ENCODE measurements at regions not wholly inside any gene's neighbourhood (a gene's known extent, or its start where the extent isn't known, plus 50 kb on each side); places are given as distances from the start of the nearest gene placed in this dataset.

DNA sequence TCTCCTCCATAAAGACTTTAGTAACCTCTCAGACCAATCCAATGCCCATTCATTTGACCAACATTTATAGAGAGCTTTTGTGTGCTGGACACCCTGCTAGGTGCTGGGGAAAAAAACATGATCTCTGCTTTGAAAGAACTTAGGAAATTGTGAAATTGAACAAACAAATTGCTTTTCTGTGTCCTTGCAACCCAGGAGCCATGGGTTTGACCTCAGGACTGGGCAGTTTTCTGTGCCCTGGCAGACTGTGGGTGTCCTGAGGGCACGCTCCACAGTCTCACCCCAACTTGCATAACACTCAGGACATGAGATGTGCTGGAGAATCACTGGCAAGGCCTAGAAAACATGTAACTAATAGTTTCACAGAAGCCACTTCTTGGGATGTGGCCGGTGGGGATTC, 429.1 kb upstream of the ZMIZ1 start:
- DNase-seq, result no peak

DNA sequence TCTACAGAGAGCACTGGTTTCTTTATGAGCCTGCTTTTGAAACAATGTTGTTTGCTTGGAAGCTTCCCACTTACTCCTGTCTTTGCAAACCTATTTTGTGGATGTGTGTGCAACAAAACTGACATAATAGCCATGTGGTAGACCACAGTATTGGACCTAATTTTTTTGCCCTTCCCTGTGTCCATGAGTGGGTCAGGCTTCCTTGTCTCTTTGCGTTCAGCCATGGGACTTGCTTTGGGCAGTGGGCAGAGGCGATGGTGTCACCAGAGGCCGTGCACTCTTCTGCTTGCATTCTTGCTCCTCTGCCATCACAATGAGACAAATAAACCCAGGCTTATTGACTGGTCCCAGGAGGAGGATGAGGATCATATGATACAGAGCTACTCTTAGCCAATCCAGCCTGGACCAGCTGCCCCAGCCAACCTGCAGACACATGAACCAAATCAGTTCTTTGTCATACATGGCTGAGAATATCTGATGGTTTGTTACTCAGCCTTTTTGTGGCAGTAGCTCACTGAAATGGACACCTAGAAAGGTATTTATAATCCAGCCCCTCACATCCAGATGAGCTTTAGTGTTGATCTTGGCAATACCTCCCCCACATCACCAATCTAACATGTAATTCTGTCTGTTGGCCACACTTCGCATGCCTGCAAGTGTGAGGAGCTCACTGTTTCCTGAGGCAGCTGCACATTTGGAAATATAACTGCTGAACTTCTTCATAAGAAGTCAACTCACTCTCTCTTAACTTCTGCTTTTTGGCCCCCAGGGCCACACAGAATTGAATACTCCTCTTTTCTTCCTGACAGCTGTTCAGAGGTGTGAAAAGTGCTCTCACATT, 427.8 kb upstream of the ZMIZ1 start:
- DNase-seq, result no peak

DNA sequence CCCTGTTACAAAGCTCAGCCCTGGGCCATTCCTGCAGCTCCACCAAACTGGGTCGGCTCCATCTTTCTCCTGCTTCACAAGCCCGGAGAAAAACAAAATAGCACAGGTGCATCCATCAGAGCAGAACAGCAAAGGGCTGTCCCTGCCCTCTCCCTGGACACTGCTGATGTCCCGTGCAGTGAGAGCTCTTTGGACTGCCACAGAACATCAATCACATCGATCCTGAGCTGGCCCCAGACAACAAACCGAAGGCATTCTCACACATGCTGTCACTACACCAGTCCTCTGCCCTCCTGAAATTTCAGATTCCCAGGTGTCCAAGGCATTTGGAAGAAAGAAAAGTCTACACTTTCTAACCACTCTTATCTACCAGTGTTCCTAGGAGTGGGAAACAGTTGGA, 427.1 kb upstream of the ZMIZ1 start:
- DNase-seq, result no peak

DNA sequence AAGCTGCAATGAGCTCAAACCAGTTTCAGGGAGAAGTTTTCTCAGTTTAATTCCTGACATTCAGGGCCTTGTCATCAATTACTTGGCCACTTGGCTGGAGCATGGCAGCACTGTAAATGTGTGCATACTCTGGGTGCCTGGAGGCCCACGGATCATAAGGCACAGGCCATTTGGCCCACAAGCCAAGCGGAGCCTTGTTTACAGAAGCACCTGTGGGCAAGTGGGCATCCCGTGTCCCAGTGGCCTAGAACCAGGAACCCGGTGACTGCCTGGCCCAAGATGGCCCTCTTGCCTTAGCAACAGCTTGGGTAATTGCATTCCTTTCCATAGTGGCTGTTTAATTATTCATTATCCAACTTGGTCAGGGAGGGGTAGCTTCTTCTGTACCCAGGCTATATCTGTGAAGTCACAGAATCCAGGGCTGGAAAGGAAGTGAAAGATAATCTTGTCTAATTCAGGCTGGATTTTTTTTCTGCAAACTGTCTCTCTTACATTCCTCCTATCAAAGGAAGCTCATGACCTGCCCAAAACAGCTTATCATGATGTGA, 426.4 kb upstream of the ZMIZ1 start:
- no peak for DNase-seq

DNA sequence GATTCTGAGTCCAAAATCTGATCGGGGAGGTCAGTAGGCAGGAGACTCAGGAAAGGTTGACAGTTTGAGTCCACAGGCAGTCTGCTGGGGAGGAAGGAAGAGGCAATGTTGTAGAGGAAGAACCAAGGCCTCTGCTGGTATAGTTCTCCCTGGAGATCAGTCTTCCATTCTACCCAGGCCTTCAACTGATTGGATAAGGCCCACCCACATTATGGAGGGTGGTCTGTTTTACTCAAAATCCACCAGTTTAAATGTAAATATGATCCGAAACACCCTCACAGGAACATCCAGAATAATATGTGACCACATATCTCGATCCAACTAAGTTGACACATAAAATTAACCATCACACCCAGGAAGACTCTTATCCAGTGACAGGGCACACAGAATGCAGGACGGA, 425.3 kb upstream of the ZMIZ1 start:
- no peak for DNase-seq

DNA sequence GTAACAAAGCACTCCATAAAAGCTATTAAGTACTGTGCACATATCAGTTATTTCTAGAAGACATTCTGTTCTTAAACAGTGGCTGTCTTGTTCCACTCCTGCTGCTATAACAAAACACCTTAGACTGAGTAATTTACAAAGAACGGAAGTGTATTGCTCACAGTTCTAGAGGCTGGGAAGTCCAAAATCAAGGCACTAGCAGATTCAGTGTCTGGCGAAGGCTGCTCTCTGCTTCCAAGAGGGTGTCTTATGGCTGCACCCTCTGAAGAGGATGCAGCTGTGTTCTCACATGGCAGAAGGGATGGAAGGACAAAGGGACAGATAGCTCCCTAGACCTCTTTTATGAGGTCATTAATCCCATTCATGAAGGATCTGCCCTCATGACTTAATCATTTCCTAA, 424.2 kb upstream of the ZMIZ1 start:
- no peak for DNase-seq

DNA sequence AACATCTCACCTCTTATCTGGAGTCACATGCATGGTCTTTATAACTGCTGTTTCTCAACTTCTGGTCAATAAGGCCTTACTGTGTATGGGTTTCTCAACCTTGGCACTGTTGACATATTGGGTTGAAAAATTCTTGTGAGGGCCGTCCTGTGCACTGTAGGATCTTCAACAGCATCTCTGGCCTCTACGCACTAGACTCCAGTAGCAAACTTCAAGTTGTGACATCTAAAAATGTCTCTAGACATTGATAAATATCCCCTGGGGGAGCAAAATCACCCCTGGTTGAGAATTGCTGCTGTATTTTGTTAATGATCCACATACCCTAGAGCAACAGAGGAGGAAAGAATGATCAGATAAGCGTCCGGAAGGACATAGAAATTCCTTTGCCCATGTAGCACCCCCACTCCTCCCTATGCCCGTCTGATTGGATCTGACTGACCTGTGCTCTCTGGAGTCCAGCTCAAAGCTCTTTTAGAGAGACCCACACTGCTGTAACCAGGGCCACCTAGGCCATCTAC, 423.5 kb upstream of the ZMIZ1 start:
- DNase-seq, result no peak

DNA sequence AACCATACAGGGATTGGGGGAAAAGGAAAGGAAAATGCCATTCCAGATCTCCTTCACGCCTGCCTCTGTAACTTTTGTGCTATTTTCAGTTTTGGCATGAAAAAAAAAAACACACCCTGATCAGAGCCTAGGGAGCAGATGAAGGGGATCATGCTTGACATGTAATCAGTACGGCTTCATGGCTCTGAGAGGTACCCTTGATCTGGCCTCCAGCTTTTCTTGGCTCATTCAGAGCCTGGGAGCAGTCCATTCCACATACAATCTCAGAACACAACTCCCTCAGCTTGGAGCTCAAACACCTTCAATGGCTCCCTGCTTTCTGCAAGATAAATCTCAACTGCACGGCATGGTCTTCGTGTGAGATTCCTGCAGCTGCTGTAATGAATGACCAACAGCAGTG, 422.8 kb upstream of the ZMIZ1 start:
- DNase-seq, result no peak

DNA sequence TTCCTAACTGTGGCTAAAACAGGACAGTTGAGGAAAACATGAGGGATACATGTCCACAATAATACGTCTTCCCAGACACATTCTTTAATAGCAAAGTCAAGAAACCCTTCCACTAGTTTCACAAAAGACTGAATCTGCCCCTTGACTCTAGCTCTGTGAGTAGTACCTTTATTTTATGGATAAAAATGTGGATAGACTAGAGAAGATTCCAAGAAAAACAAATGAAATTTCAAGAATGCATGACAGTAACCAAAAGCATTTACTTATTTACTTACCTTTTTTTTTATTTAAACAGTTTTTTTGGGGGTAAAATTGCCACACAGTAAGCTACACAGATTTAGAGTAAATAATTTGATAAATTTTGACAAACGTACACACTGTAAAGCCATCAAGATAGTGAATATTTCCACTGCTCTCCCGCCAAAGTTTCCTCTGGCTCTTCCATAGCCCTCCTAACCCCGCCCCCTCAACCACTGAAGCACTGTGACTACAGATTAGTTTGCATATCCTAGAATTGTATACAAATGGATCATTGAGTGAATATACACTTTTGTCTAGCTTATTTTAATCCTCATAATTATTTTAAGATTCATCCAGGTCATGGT, 420.4 kb upstream of the ZMIZ1 start:
- DNase-seq, result no peak

DNA sequence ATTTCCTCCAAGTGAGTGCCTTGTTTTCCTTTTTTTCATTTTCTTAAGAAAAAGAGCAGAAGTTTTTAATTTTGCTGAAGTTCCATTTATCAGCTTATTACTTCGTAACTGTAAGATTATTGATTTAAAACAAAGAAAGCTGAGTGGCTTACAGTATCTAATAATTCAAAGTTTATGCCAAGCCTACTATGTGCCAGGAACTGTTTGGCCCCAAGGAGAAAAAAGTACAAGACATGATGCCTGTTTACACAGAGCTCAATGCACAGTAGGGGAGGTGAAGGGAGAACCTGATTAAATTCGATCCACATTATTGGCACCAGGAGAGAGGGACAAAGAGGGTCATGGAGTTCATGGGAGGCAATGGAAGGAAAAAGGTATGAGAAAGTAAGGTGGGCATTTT, 419.3 kb upstream of the ZMIZ1 start:
- DNase-seq, result no peak

DNA sequence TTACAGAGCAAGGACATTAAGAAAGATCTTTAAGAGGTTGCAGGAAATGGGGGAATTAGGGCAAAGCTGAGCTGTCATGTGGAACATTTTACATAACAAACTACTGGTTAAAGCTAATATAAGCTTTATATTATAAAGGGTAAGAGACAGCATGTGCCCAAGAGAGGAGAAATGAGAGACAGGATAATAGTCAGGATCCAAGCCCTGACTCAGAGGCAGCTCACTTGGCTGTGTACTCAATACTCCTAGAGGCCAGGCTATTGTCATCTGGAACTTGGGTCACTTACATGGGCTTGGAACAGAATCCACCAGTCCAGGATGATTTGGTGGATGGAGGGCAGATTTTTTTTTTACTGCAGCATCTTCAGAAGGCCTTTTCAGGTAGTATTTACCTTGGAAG, 418.6 kb upstream of the ZMIZ1 start:
- DNase-seq, result no peak

DNA sequence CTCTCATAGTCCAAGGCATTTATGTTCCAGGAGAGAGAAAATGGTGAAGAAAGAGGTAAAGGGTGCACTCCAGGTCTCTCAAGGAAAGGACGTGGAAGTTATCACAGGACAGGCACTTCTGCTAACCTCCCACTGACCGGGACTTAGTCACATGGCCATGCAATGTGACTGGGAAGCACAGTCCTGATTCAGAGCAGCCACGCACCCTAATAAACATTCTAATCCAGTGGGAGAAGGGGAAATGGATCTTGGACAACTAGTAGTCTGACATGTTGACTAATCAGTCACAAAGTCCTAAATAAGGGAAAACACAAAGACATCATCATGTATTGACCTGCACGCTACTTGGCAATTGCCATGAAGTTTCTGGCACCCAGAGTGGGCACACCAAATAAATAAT, 417.5 kb upstream of the ZMIZ1 start:
- no peak for DNase-seq

DNA sequence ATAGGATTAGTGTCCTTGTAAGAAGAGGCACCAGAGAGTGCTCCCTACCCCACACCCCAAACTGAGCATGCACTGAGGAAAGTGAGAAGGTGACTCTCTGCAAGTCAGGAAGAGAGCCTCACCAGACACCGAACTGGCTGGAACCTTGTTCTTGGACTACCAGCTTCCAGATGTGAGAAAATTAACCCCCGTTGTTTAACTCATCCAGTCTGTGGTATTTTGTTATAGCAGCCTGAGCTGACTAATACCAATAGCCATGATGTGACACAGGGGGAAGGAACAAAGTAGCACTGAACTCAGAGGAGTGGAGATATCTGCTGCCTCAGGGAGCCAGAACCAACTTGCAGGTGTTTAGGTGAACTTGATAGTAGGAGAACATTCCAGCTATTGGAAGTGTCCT, 415.2 kb upstream of the ZMIZ1 start:
- DNase-seq, result no peak

DNA sequence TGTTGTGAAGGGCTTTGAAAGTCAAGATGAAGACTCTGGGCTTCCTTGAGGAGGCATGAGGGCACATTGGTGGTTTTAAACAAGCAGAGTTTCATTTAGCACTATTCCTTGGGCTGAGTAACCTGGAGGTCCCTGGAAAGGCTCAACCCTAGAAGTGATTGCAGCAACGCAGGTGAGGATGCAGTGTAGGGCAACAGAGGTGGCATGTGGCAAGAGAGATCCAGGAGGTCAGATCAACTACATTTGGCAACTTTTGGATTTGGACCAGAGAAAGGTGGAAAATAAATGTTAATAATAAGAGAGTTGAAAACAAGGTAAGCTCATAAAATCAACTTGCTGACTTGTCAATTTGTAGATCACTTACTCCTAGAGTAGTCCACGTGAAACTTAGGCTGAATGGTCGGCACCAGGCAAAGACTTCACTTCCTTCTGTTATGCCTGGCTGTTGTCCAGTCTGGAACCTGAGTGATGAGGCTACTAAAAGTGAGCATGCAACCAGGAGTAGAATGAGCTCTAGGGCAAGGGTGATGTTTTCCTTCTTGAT, 414.6 kb upstream of the ZMIZ1 start:
- no peak for DNase-seq

DNA sequence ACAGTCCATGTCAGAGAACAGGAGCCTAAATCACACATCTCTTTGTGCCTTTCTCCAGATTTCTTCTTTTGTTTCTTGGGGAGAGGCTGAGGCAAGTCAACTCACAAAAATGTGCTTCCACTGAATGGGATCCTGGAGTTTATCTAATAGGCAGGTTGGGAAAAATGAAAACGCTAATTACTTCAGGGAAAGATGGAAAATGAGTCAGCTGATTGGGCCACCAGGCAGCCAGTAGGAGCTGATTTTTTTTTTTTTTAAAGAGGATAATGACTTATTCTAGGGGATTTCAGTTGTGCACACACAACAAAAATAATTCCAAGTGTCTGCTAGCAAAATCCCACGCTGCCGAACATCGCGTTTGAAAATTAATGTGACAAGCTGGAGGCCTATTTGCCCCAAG, 412.8 kb upstream of the ZMIZ1 start:
- DNase-seq, result no peak

DNA sequence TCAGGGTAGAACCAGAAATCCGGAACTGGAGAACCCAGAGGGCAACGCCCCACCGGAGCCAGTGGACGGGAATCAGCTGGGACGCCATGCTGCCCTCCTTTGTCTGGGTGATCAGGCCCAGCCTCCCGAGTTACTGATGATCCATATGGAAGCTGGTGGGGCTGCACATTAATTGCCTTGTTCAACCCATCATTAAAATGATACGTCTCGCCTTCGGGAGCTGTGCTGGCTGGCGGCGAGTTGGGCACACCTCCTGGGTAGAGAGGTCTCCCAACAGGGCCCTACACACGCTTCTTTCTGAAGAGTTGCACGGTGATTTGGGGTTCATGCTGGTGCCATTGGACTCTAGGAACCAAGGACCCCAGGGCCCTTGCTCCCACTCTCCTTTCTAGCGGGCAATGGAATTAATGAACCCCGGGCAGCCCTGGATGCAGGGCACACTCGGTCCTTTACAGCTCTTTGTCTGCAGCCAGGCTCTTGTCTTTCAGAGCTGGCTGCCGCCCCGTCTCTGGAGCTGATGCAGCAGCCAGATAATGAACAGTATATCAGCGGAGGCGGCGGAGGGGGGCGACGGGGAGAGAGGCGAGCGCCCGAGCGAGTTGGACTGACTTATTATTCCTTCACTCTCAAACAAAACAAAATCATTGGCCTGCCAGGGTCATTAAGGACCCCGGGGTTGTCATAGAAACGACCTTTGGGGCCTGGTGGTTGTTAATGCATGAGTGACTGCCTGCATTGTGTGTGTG, 412.2 kb upstream of the ZMIZ1 start:
- no peak for DNase-seq

DNA sequence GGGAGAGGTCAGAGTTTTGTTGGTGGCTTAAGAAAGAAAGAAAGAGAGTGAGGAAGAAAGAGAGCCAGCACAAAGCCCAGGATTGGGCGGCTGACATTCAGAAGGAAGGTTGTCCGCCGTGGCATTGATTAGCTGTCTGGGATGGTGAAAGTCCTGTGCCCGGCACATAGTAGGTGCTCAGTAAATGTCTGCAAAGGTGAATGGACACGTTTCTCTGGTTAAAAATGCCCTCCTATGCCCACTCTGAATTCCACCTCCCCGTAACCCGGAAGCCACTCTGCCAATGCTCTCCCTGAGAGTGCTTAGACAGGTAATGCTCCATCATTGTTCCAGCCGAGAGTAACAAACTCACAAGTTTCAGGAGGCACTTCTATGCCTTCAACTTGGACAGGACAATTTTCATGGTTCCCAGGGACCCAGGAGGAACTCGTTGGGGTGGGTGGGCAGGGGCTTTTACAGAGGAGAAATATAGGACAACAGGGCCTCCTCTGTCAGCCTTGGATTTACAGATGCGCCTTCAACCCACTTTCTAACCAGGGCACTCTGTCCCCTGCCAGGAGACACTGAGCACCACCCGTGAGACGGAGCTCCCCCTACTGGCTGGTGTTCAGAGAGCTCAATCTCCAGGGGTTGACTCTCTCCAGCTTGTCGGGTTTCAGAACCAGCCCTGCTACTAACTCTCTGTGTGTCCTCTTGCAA, 411.5 kb upstream of the ZMIZ1 start:
- DNase-seq, result peak in 1 of 2 experiments; percentile 29

DNA sequence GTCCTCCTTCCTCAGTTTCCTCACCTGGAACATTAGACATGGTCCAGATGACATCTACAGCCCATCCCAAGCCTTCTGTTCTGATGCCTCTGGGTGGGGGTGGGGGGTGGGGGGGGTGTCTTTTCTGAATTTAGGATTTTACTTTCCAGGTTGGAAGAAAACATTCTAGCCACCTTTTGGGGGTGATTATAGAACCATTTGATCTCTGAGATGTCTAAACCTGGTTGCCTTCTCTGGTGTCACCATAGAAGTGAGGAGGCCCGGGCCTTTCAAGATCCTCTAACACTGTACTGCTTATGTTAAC, 411.0 kb upstream of the ZMIZ1 start:
- DNase-seq, result no peak

DNA sequence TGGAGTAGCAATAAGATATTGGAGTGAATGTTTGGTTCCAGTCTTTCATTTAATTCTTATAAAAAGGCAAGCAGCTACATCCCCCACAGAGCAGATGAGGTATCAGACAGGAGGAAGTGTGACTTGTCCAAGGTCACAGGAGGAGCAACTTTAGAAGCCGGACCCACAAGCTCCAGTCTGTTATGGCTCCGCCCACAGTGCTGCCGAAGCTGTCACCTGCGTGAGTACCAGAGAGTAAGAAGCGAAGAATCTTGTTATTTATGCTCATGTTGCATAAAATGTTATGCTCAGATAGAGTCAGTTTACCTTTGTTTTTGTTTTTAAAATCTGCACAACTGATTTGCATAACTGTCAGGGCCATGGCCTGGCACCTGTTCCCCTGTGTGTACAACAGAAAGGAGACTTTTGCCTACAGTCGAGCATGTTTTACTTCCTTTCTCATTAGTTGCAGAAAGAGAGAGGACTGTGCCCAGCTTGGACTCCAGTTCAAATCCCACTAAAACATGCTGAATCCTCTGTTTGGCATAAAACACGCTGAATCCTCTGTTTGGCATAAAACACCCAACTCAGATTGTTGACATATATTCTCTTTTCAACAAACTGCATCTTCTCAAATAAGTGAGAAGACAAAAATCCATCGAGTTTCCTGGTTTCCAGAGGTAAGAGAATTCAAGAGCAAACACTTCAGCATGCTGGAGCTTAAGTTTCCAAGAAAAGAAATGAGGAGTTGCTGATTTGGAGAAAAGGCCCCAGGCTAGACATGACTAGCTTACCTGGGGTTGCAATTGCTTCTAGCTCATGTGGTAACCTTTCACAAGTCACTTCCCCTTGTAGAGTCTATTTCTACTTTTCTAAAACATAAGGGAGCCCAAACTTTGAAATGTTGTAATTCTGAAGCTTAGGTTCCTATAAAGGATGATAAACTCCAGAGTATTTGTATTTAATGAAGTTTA, 409.8 kb upstream of the ZMIZ1 start:
- no peak for DNase-seq

DNA sequence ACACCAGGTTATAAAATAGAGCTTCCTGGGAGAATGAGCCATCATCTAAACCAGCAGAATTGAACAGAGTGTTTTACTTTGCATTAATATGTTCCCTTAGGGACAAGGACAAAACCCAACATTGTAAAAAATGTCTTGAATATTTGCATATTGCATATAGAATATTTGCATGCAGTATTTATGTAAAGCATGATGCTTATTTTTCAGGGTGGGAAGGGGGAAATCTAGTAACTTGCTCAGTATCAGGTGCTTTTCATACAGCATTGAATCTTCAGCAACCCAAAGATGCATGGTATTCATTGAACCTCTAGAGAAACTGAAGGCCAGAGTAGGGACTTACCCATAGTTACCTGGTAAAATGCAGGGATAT, 409.2 kb upstream of the ZMIZ1 start:
- no peak for DNase-seq

DNA sequence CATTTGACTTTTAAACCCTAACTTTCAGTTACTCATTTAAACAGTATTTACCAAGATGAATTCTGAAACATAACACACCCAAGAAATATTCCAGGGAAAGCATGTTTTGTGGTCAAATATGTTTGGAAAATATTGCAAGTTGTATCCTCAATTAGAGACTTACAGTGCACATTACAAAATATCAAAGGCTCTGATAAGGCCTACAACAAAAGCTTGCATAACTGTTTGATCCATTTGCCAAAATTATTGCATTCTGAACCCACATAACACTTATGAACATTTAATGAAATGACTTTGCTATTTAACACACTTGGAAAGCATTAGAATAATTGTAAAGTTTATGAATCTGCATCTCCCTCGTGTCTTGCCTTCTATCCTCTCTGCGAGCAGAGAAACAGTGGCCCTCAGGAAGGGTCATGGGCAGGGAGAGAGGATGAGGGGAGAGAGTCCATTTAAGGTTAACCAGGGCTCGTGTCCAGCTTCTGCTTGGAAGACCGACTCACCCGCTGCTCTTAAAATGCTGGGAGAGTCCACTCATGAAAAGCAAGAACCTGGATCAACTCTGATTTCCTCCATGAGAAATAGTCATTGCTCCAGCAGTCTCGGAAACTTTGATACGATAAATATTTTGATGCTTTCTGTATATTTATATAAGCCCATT, 408.2 kb upstream of the ZMIZ1 start:
- DNase-seq, result no peak
